Bone marrow (tissue), 2 donors: ENCODE measurements at regions not wholly inside any gene's neighbourhood (a gene's known extent, or its start where the extent isn't known, plus 50 kb on each side); places are given as distances from the start of the nearest gene placed in this dataset.

Experiments
- DNase-seq, 2 donors: peaks; one replicate each; lab custom pipeline; 2025; lab: John Stamatoyannopoulos, UW

DNA sequence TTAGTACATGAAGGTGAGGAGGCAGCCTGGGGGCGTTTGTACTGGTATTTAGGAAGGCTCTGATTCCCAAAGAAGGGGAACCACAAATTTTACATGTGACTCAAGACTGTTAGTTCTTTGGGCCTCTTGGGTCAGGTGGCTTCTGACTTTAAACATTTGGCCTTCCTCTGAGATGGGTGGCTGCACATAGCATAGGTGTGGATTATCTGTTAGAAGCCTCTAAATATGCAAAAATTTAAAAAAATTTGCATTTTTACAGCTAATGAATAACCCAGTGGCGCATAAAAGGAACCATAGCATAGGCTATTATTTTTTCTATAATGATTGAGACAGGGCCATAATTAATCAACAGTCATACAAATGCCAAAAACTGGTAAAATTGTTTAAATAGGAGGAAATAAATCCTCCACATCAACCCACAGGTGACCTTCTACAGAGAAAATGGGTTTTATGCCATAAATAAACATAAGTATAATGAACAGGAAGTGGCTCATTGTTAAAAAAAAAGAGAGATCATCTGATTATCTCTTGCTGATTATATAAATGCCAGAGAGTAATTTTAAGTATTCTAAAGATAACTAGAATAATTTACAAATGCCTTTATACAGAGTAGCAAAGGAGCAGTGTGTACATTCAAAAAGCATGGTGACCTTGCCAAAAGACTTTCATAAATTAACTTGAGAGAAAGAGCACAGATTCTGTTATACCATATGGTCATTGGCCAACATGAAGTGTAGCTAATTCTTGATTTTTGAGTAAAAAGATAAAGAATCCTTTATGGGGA, 284.2 kb upstream of the ATP2B1 start:
- no peak for DNase-seq

DNA sequence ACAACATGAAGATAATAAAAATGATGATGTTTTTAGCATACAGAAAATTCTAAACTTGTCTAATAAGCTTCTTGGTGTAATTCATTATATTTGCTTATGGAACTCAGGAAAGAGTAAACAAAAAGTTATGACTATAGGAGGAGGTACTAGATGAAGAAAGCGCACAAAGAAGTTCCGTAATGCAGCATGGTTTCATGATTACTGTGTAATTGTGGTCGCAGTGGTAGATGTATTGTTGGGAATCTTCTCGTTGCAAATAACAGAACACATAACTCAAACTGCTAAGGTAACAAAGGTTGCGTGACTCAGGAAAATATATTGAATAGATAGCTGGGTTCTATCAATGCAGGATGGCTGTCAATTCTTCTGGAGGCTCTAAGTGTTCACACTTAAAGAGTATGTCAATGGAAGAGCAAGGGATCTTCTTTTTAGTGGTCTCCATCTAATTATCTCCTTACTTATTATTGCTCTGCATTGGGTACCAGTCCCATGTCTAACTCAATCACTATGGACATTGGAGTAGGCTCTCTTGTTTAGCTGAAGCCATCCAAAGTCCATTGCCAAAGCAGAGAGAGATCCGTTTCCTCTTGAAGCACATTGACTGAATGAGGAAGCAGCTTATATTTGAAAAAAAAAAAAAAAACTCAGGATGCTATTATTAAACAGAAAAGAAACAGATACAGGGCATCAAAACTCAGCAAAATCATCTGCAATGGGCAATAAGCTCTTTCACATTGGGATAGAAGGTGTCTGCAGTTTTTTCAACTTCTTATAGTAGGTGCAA, 283.4 kb upstream of the ATP2B1 start:
- DNase-seq, result peak in 1 of 2 donors; percentile 51

DNA sequence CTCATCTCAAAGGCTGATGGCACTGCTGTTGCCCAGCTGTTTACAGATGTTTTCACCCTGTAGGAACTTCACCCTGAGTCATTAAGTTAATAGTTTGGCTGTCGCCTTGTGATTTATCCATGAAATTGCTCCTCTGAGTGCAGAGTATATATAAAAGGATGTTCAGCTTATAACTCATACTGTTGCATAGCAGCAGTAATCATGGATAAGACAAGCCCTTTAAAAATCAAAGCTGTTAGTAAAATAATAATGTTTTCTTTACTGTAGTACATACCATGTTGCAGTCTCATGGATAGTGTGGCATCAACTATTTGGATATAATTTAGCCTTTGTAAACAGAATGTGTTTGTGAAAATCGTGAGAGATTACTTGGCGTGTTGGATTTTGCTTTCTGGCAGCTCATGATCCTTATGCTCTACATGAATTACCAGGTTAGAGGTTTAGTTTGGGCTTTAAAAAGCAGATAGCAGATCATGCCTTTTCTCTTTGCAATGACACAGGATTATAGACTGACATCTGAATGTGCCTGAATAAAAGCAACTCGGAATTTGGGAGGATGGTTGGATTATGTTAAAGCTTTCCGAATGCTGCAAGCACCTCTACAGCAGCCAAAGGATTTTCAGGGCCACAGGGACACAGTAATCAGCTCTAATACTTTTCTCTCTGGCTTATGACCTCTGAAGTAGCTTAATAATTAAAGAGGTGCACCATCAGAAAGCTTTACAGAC, 279.7 kb upstream of the ATP2B1 start:
- DNase-seq, result no peak

- DNase-seq, result no peak
Observed at GRCh38 chr12:89985935-89986334, 277.3 kb upstream of the ATP2B1 start.

- DNase-seq, result no peak
Observed at GRCh38 chr12:89984846-89985245, 276.2 kb upstream of the ATP2B1 start.

DNA sequence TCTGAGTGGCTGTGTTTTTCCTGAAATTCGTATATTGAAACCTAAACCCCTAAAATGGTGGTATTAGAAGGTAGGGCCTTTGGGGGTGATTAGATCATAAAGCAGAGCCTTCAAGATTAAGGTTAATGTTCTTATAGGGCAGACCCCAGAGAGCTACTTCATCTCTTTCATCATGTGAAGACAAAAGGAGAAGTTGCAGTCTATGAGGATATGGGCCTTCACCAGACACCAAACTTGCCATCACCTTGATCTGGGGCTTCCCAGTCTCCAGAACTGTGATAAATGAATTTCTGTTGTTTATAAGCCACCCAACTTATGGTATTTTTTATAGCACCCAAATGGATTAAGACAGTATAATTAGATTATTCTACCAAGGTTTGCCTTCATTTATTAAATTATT, 275.0 kb upstream of the ATP2B1 start:
- DNase-seq, result peak in 1 of 2 donors; percentile 6

GRCh38 chr12:89980236-89980635, 271.6 kb upstream of the ATP2B1 start:
- DNase-seq, result no peak

GRCh38 chr12:89977405-89978085, 268.9 kb upstream of the ATP2B1 start:
- no peak for DNase-seq

DNA sequence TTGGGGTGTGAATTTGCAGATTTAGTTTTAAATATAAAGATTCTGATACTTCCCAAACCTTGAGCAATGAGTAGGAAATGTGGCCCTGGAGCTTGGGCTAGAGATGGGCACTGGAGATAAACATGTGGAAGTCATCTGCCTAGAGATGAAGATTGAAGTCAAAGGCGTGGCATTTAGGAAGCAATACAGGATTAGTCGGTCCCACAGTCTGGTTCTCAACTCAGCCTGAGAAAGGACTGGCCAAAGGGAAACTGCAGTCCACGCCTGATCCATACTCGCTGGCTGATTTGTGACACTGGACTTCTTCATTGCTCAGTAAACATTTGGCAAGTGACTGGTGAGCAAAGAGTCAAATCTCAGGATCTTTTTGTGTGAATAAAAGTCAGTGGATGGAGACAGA, 268.2 kb upstream of the ATP2B1 start:
- no peak for DNase-seq

- peak in 1 of 2 donors; percentile 36 for DNase-seq
Observed at GRCh38 chr12:89975574-89975973, 266.9 kb upstream of the ATP2B1 start.

GRCh38 chr12:89971880-89972279, 263.2 kb upstream of the ATP2B1 start:
- DNase-seq, result no peak

DNA sequence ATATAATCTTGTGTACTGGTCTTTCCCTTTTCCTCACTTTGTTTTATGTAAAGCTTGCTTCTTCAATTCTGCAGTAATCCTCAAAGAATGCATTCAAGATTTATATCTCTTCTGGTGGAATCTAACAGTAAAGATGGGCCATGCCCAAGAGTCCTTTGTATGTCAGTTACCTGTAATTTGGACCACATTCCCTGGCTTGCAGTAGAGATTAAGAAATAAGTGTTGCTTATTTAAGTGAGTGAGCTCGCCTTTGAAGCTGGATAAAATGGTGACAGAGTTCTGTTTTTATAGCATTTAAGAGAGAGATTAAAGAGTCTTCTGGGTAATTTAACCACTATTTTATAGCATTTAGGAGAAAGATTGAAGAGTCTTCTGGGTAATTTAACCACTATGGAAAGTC, 262.1 kb upstream of the ATP2B1 start:
- DNase-seq, result no peak

GRCh38 chr12:89969093-89969492, 260.5 kb upstream of the ATP2B1 start:
- no peak for DNase-seq

DNA sequence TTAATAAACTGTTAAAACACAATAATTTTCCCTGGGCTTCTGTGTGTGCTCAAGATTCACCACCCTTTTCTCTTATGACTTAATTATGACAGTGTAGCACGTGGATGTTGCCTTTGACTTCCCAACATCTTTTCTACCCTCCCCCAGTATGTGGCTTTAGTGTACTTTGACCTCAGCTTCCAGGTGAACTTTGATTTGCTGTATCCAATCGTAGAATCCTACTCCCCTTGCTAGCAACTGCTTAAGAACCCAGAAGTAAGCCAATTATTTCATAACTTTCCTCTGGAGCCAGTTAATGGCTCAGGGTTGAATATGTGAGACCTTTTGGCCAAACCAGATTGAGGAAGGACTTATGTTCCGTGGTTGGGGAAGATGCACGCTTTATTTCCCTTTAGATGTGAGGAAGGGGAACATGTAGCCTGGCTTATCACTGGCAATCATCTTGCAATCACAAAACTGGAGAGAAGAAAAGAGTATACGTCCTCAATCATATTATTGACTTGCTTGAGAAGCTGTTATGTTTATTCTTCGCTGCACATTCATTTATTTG, 259.6 kb upstream of the ATP2B1 start:
- peak in 1 of 2 donors; percentile 33 for DNase-seq

- no peak for DNase-seq
Observed at GRCh38 chr12:89966495-89967240, 258.0 kb upstream of the ATP2B1 start.

DNA sequence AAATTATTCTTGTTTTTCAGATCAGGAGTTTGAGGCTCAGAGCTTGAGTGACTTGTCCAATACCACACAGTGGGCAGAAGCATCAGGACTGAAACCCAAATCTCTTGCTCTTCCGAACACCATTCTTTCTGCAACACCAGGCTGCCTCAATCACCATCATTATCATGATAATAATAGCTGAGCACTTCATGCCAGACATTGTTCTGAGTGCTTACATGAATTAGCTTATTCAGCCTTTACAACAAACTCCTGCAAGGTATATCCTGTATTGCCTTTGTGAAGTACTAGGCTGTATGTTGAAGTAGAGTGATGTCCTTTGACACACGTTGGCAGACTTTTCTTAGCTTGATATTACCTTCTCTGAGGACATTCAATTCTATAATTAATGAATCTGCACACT, 257.4 kb upstream of the ATP2B1 start:
- DNase-seq, result no peak

DNA sequence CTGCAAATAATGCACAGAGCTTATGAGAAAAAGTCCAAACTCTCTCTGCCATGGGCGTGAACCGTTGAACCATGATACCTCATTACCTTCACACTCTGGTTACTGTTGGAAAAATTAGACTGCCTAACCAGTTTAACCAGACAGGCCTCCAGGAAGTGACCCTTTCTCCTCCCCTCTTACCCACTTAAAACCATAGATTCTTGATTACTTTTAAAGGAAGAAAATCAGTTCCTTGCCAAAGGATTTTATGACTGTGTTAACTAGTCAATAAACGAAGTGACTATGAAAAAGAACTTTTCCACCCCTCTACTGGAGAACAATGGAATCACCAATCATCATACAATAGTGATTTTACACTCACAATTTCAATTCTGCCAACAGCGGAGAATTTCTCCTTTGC, 254.0 kb upstream of the ATP2B1 start:
- DNase-seq, result no peak

DNA sequence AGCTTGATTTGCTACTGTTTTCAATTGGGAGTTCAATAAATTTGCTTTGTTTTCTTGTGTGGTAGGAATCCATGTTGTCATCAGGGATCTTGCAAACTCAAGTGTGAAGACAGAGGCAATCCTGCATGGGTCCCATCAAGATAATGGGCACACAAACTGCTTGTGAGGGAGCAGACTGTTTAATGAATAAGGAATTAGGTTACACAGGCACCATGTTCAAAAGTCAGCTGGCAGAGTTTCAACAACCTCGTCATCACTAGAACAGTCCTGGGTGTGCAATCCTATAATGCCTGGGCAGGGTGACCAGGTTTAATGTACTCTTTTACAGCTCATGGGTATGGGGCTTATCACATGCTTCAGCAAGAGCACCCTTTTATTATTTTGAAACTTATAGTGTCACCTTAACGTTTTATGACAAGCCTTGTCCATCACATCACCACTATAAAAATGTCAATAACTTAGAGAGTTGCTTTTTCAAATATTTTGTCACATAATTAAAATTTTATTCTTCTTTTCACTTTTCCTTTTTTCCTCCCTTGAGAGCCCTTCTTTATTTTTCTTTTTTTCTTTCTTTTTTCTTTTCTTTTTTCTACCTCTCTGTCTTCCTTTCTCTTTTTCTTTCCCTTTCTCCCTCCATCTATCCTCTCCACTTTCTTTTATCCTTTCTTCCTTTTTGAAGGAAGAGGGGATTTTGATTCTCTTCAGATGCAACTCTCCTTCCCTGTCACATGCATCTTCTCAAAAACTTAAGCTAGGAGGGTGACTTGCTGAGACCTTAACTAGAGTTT, 252.2 kb upstream of the ATP2B1 start:
- no peak for DNase-seq

DNA sequence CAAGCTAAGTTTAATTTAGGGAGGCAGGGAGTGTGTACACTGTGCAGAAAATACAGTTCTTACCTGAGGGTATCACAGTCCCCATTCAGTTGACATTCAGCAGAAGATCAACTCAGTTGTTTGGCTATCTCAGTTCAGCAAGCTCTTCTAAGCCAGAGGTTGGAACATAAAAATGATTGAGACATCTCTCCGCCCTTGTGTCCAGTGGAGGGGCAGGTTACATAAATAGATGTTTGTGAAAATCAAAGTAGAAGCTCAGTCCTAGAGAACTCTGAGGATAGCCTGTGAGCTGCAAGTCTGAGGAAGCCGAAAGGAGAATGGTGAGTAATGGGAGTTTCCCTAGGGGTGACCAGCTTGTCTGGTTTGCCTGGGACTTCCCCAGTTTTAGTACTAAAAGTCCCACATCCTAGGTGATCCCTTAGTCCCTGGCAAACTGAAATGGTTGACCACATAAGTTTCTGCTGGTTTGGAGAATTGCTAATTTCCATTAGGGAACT, 251.4 kb upstream of the ATP2B1 start:
- DNase-seq, result peak in 1 of 2 donors; percentile 35

DNA sequence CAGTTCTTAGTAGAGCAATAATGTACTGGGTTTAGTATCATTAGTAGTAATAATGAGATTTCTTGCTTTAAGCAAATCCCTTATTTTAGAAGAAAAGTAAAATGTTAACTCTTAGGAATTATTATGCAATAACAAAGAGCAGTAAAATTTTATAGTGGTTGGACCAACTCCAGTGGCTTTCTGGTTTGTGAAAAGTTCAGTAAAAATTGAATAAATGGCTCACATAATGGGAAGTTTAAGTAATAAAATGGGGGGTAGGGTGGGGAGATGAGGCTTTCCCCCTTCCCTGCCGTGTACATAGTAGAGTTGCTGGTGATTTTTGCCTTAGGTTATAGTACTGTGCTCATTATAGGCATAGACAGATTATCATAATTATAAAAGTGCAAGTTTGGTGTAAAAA, 250.5 kb upstream of the ATP2B1 start:
- no peak for DNase-seq
